ENCODE measurements at regions not wholly inside any gene's neighbourhood (a gene's known extent, or its start where the extent isn't known, plus 50 kb on each side); places are given as distances from the start of the nearest gene placed in this dataset.

- Histone ChIP-seq H4K20me1 (ENCODE audit: insufficient read depth) (no peaks in the 10 kb centered on the region), H3K27me3 (replicated peaks; ENCODE audit: insufficient read depth) (peaks cover 12% of the 10 kb centered on the region), H3K4me2 (ENCODE audit: unreplicated experiment) (no peak overlapping the region), H3K4me1 (ENCODE audit: insufficient read depth) (no peaks in the 10 kb centered on the region), H3F3A (ENCODE audit: insufficient read depth) (no peaks in the 10 kb centered on the region), H3K36me3 (ENCODE audit: low read depth) (no peaks in the 10 kb centered on the region), H3K4me3 (no peak overlapping the region), H3K27ac (no peak overlapping the region), H3K9me3 (ENCODE audit: low read depth) (no peaks in the 10 kb centered on the region), H3K79me2 (ENCODE audit: insufficient read depth) (no peaks in the 10 kb centered on the region), H3K9ac (no peak overlapping the region), H3K9me2 (ENCODE audit: insufficient read depth) (no peaks in the 10 kb centered on the region), H2AFZ (no peak overlapping the region)
- DNase-seq, result no peak
- WGBS, 2 experiments (ENCODE audit: low coverage in 1 of 2, low lambda C conversion rate in 2 of 2, missing lambda C conversion rate in 2 of 2), result 71 to 75% methylated on average over 1 of the region's 1 CpG
- TF ChIP-seq EZH2 (IDR thresholded peaks at IDR 0.05; ENCODE audit: insufficient read depth, poor library complexity, severe bottlenecking) (no peak), EZH2phosphoT487 (IDR thresholded peaks at IDR 0.05; ENCODE audit: insufficient read depth, low read depth) (no peak)
- in situ Hi-C loops (cut with MboI), result no loop called here
Measured at GRCh38 chr16:77570574-77570973, 135.7 kb upstream of the ADAMTS18 start.

GRCh38 chr16:77571115-77571862 is 136.5 kb upstream of the ADAMTS18 start:
- no peak overlapping the region for H3K4me2 ChIP-seq (ENCODE audit: unreplicated experiment)
- no peaks in the 10 kb centered on the region for H4K20me1 ChIP-seq (ENCODE audit: insufficient read depth)
- no peak overlapping the region for H3K27ac ChIP-seq
- peaks cover 12% of the 10 kb centered on the region for H3K27me3 ChIP-seq (replicated peaks; ENCODE audit: insufficient read depth)
- in situ Hi-C loops (cut with MboI), result no loop called here
- H3K9ac ChIP-seq, result no peak overlapping the region
- DNase-seq, result no peak
- H3K4me1 ChIP-seq (ENCODE audit: insufficient read depth), result no peaks in the 10 kb centered on the region
- TF ChIP-seq EZH2phosphoT487 (IDR thresholded peaks at IDR 0.05; ENCODE audit: insufficient read depth, low read depth), result no peak
- no peak for TF ChIP-seq EZH2 (IDR thresholded peaks at IDR 0.05; ENCODE audit: insufficient read depth, poor library complexity, severe bottlenecking)
- 40 to 41% methylated on average over 4 of the region's 4 CpGs for WGBS, 2 experiments (ENCODE audit: low coverage in 1 of 2, low lambda C conversion rate in 2 of 2, missing lambda C conversion rate in 2 of 2)
- no peaks in the 10 kb centered on the region for H3K9me3 ChIP-seq (ENCODE audit: low read depth)
- H3F3A ChIP-seq (ENCODE audit: insufficient read depth), result no peaks in the 10 kb centered on the region
- H3K79me2 ChIP-seq (ENCODE audit: insufficient read depth), result no peaks in the 10 kb centered on the region
- no peak overlapping the region for H2AFZ ChIP-seq
- no peak overlapping the region for H3K4me3 ChIP-seq
- H3K9me2 ChIP-seq (ENCODE audit: insufficient read depth), result no peaks in the 10 kb centered on the region
- no peaks in the 10 kb centered on the region for H3K36me3 ChIP-seq (ENCODE audit: low read depth)

- H3K9me3 ChIP-seq (ENCODE audit: low read depth), result no peaks in the 10 kb centered on the region
- TF ChIP-seq EZH2 (IDR thresholded peaks at IDR 0.05; ENCODE audit: insufficient read depth, poor library complexity, severe bottlenecking) (no peak), EZH2phosphoT487 (IDR thresholded peaks at IDR 0.05; ENCODE audit: insufficient read depth, low read depth) (no peak)
- H3K9me2 ChIP-seq (ENCODE audit: insufficient read depth), result no peaks in the 10 kb centered on the region
- H3K4me2 ChIP-seq (ENCODE audit: unreplicated experiment), result no peak overlapping the region
- in situ Hi-C loops (cut with MboI), result no loop called here
- WGBS, 2 experiments (ENCODE audit: low coverage in 1 of 2, low lambda C conversion rate in 2 of 2, missing lambda C conversion rate in 2 of 2), result 62 to 67% methylated on average over 13 of the region's 13 CpGs
- no peak overlapping the region for H3K27ac ChIP-seq
- H2AFZ ChIP-seq, result no peak overlapping the region
- no peak overlapping the region for H3K4me3 ChIP-seq
- no peaks in the 10 kb centered on the region for H3F3A ChIP-seq (ENCODE audit: insufficient read depth)
- peaks cover 3% of the 10 kb centered on the region; the same call in 1 of the 2 replicates for H3K27me3 ChIP-seq (replicated peaks; ENCODE audit: insufficient read depth)
- no peaks in the 10 kb centered on the region for H4K20me1 ChIP-seq (ENCODE audit: insufficient read depth)
- H3K79me2 ChIP-seq (ENCODE audit: insufficient read depth), result no peaks in the 10 kb centered on the region
- DNase-seq, result peak; percentile 58
- H3K36me3 ChIP-seq (ENCODE audit: low read depth), result no peaks in the 10 kb centered on the region
- H3K4me1 ChIP-seq (ENCODE audit: insufficient read depth), result no peaks in the 10 kb centered on the region
- H3K9ac ChIP-seq, result no peak overlapping the region
Measured at GRCh38 chr16:77574867-77575624, 140.2 kb upstream of the ADAMTS18 start.

- no peak overlapping the region for H3K4me2 ChIP-seq (ENCODE audit: unreplicated experiment)
- no peaks in the 10 kb centered on the region for H3K79me2 ChIP-seq (ENCODE audit: insufficient read depth)
- no peaks in the 10 kb centered on the region for H4K20me1 ChIP-seq (ENCODE audit: insufficient read depth)
- WGBS, 2 experiments (ENCODE audit: low coverage in 1 of 2, low lambda C conversion rate in 2 of 2, missing lambda C conversion rate in 2 of 2), result 84 to 92% methylated on average over 3 of the region's 3 CpGs
- peak; percentile 44 for DNase-seq
- no peaks in the 10 kb centered on the region for H3K9me2 ChIP-seq (ENCODE audit: insufficient read depth)
- no peaks in the 10 kb centered on the region for H3K4me1 ChIP-seq (ENCODE audit: insufficient read depth)
- no peaks in the 10 kb centered on the region for H3F3A ChIP-seq (ENCODE audit: insufficient read depth)
- no peak overlapping the region for H2AFZ ChIP-seq
- no peak overlapping the region for H3K9ac ChIP-seq
- no peak overlapping the region for H3K27ac ChIP-seq
- H3K27me3 ChIP-seq (replicated peaks; ENCODE audit: insufficient read depth), result peaks cover 4% of the 10 kb centered on the region
- H3K9me3 ChIP-seq (ENCODE audit: low read depth), result no peaks in the 10 kb centered on the region
- no peaks in the 10 kb centered on the region for H3K36me3 ChIP-seq (ENCODE audit: low read depth)
- TF ChIP-seq EZH2phosphoT487 (IDR thresholded peaks at IDR 0.05; ENCODE audit: insufficient read depth, low read depth) (no peak), EZH2 (IDR thresholded peaks at IDR 0.05; ENCODE audit: insufficient read depth, poor library complexity, severe bottlenecking) (no peak)
- in situ Hi-C loops (cut with MboI), result no loop called here
- H3K4me3 ChIP-seq, result no peak overlapping the region
Measured at GRCh38 chr16:77579351-77579891, 142.9 kb upstream of the NUDT7 start.

Measured in GM23248 (cell line).